ENCODE measurements at regions not wholly inside any gene's neighbourhood (a gene's known extent, or its start where the extent isn't known, plus 50 kb on each side); places are given as distances from the start of the nearest gene placed in this dataset.
A peak's percentile ranks its signal among the peaks of the same experiment; 100 is the strongest.

DNA sequence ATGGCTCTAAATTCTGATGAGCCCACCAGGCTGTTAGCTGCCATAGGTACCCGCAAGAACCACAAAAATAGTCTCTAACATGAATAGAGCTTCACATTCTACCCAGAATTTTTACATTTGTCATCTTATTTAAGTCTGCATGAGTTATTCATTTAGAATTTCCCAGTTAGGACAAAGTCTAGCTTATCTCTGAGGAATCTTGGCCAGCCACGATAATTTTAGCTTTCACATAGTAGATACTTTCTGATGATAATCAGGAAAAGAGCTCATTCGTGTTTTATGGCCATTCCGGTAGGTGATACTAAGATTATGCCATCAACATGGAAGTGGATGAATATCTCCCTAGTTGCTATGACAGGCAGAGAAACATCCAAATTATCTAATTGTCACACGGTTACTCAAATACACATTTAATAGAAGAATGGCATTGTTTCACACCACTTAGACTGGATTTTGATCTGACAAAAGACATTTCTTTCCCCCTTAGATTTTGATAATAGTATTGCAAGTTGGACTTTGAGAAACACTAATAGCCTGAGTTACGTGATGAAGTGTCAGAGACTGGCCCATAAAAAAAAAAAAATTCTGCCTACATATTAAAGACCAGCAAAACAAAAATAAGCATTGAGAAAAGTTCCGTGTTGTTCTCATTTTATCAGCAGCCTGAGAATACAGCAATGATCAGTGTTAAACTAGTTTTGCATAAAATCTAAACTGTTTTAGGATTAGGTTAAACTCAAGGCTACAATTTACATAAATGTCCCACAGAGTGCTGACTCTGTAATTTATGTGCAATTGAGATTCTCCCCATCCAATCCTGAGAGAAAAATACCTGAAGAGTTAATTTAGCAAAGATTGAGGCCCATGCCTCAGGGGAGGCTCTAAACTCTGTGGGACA is 397.5 kb upstream of the ARID1B start:
- Histone ChIP-seq H4K20me1 (replicated peaks; ENCODE audit: insufficient read depth) (no peaks in the 10 kb centered on the region), H2AFZ (no peak overlapping the region), H3K27me3 (ENCODE audit: insufficient read depth) (no peaks in the 10 kb centered on the region), H3K9me2 (ENCODE audit: insufficient read depth) (peaks cover 3% of the 10 kb centered on the region; the same call in 1 of the 2 replicates), H3K4me1 (ENCODE audit: insufficient read depth) (peaks cover 5% of the 10 kb centered on the region; the same call in 1 of the 2 replicates), H3K4me3 (no peak overlapping the region), H3K4me2 (0 out of 2 replicates have a peak overlapping the region, but pooled peaks have one; percentile 5), H3K79me2 (replicated peaks; ENCODE audit: insufficient read depth) (no peaks in the 10 kb centered on the region), H3K27ac (ENCODE audit: low read depth) (no peak overlapping the region), H3K36me3 (ENCODE audit: insufficient read depth) (no peaks in the 10 kb centered on the region), H3F3A (replicated peaks; ENCODE audit: low read depth) (no peaks in the 10 kb centered on the region)
- Mint-ChIP-seq H3K27ac (no peak overlapping the region), H3K4me3 (no peak overlapping the region), H3K27me3 (ENCODE audit: insufficient read depth, low read depth, poor library complexity) (no peaks in the 10 kb centered on the region), H3K4me1 (peaks cover 14% of the 10 kb centered on the region), H3K36me3 (ENCODE audit: low read depth) (no peaks in the 10 kb centered on the region), H3K9me3 (no peaks in the 10 kb centered on the region)
- TF ChIP-seq ETS1 (IDR thresholded peaks at IDR 0.05) = no peak
- TF ChIP-seq CTCF (conservative IDR thresholded peaks at IDR 0.05; ENCODE audit: low read depth in 2 of 2) = no peak
- no peak for TF ChIP-seq STAT1 (IDR thresholded peaks at IDR 0.05; ENCODE audit: unreplicated experiment)
- no peak for TF ChIP-seq ZNF331 (CRISPR knock-in tag; IDR thresholded peaks at IDR 0.05; ENCODE audit: low read depth)
- no peak for TF ChIP-seq JUNB (IDR thresholded peaks at IDR 0.05; ENCODE audit: unreplicated experiment)
- no peak for DNase-seq (ENCODE audit: low spot score)
- no peak for ATAC-seq

GRCh38 chr6:156378853-156379252 is 398.3 kb upstream of the ARID1B start:
- Mint-ChIP-seq H3K4me3 (no peak overlapping the region), H3K27ac (no peak overlapping the region), H3K36me3 (ENCODE audit: low read depth) (no peaks in the 10 kb centered on the region), H3K9me3 (no peaks in the 10 kb centered on the region), H3K4me1 (peaks cover 14% of the 10 kb centered on the region), H3K27me3 (ENCODE audit: insufficient read depth, low read depth, poor library complexity) (no peaks in the 10 kb centered on the region)
- H4K20me1 ChIP-seq (replicated peaks; ENCODE audit: insufficient read depth) = no peaks in the 10 kb centered on the region
- no peak overlapping the region for H3K4me2 ChIP-seq
- H3F3A ChIP-seq (replicated peaks; ENCODE audit: low read depth) = no peaks in the 10 kb centered on the region
- no peaks in the 10 kb centered on the region for H3K79me2 ChIP-seq (replicated peaks; ENCODE audit: insufficient read depth)
- H3K36me3 ChIP-seq (ENCODE audit: insufficient read depth) = no peaks in the 10 kb centered on the region
- DNase-seq (ENCODE audit: low spot score) = peak; percentile 17
- H3K4me3 ChIP-seq = no peak overlapping the region
- H2AFZ ChIP-seq = no peak overlapping the region
- no peak overlapping the region for H3K27ac ChIP-seq (ENCODE audit: low read depth)
- H3K9me2 ChIP-seq (ENCODE audit: insufficient read depth) = peaks cover 8% of the 10 kb centered on the region; the same call in 1 of the 2 replicates
- ATAC-seq = peak; percentile 65
- no peak for TF ChIP-seq EZH2phosphoT487 (IDR thresholded peaks at IDR 0.05; ENCODE audit: unreplicated experiment)
- TF ChIP-seq CTCF (conservative IDR thresholded peaks at IDR 0.05; ENCODE audit: low read depth in 2 of 2) = peak; percentile 21 to 50; a peak in 2 of 4 replicates
- TF ChIP-seq, protein P1, sequence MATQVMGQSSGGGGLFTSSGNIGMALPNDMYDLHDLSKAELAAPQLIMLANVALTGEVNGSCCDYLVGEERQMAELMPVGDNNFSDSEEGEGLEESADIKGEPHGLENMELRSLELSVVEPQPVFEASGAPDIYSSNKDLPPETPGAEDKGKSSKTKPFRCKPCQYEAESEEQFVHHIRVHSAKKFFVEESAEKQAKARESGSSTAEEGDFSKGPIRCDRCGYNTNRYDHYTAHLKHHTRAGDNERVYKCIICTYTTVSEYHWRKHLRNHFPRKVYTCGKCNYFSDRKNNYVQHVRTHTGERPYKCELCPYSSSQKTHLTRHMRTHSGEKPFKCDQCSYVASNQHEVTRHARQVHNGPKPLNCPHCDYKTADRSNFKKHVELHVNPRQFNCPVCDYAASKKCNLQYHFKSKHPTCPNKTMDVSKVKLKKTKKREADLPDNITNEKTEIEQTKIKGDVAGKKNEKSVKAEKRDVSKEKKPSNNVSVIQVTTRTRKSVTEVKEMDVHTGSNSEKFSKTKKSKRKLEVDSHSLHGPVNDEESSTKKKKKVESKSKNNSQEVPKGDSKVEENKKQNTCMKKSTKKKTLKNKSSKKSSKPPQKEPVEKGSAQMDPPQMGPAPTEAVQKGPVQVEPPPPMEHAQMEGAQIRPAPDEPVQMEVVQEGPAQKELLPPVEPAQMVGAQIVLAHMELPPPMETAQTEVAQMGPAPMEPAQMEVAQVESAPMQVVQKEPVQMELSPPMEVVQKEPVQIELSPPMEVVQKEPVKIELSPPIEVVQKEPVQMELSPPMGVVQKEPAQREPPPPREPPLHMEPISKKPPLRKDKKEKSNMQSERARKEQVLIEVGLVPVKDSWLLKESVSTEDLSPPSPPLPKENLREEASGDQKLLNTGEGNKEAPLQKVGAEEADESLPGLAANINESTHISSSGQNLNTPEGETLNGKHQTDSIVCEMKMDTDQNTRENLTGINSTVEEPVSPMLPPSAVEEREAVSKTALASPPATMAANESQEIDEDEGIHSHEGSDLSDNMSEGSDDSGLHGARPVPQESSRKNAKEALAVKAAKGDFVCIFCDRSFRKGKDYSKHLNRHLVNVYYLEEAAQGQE (IDR thresholded peaks at IDR 0.05; ENCODE audit: unreplicated experiment) = no peak
- no peak for TF ChIP-seq ETS1 (IDR thresholded peaks at IDR 0.05)
- peaks cover 5% of the 10 kb centered on the region; the same call in 1 of the 2 replicates for H3K4me1 ChIP-seq (ENCODE audit: insufficient read depth)
- H3K27me3 ChIP-seq (ENCODE audit: insufficient read depth) = no peaks in the 10 kb centered on the region

Measured in GM23338 (cell line).